ENCODE measurements at regions not wholly inside any gene's neighbourhood (a gene's known extent, or its start where the extent isn't known, plus 50 kb on each side); places are given as distances from the start of the nearest gene placed in this dataset.

DNA sequence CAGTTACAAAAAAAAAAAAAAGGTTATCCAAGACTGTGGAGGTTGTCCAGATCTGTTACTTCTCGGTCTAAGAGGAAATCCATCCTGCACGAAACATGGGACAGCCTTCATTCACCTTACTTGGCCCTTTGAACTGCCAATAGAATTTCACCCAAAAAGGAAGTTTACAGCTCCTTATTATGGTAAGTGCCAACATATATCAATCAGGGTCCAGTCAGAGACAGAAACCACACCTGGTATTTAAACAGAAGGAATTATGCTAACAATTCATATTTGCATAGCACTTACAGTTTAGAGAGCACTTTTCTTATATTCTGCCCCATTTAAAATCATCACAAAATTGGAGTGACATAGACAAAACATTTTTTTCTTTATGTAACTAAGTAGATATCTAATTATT is 93.6 kb upstream of the PTPN3 start:
- H3K27ac ChIP-seq (ENCODE audit: low read depth, low read length): no peak overlapping the region
- no peaks in the 10 kb centered on the region for H3K9me3 ChIP-seq (ENCODE audit: control insufficient read depth in 1 of 2, insufficient read depth in 1 of 2, low read depth in 1 of 2, low read length in 2 of 2)
- no peaks in the 10 kb centered on the region for H3K27me3 ChIP-seq (ENCODE audit: insufficient read depth, low read length)
- H3K4me3 ChIP-seq (replicated peaks in 1 of 2; ENCODE audit: low read depth in 1 of 2, low read length in 2 of 2): no peak overlapping the region
- H3K36me3 ChIP-seq (ENCODE audit: control insufficient read depth in 1 of 2, insufficient read depth in 2 of 2, low read length in 2 of 2): no peaks in the 10 kb centered on the region
- H4K20me1 ChIP-seq (ENCODE audit: insufficient read depth): no peaks in the 10 kb centered on the region
- H3K79me2 ChIP-seq (ENCODE audit: insufficient read depth, low read length): no peaks in the 10 kb centered on the region
- ATAC-seq: no peak
- BruUV-seq (replicated peaks): no TSS peak
- ChIA-PET CTCF (no interaction called here), RAD21 (ENCODE audit: low non-redundant PET in 1 of 2, low total read pairs in 2 of 2, uncharacterized antibody in 2 of 2, unreplicated experiment in 2 of 2) (no interaction called here), POLR2A (no interaction called here)
- no peak overlapping the region for H2AFZ ChIP-seq (ENCODE audit: low read depth, low read length, poor library complexity, severe bottlenecking)
- no peak overlapping the region for H3K9ac ChIP-seq (ENCODE audit: low read length)
- H3K4me2 ChIP-seq (ENCODE audit: low read length): no peak overlapping the region
- H3K9me2 ChIP-seq (ENCODE audit: insufficient read depth): no peaks in the 10 kb centered on the region
- TF ChIP-seq, protein P1, sequence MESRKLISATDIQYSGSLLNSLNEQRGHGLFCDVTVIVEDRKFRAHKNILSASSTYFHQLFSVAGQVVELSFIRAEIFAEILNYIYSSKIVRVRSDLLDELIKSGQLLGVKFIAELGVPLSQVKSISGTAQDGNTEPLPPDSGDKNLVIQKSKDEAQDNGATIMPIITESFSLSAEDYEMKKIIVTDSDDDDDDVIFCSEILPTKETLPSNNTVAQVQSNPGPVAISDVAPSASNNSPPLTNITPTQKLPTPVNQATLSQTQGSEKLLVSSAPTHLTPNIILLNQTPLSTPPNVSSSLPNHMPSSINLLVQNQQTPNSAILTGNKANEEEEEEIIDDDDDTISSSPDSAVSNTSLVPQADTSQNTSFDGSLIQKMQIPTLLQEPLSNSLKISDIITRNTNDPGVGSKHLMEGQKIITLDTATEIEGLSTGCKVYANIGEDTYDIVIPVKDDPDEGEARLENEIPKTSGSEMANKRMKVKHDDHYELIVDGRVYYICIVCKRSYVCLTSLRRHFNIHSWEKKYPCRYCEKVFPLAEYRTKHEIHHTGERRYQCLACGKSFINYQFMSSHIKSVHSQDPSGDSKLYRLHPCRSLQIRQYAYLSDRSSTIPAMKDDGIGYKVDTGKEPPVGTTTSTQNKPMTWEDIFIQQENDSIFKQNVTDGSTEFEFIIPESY (IDR thresholded peaks at IDR 0.05; ENCODE audit: extremely low read depth, insufficient replicate concordance, low read length): no peak
- no peak for TF ChIP-seq JUND (IDR thresholded peaks at IDR 0.05)
- no peak for TF ChIP-seq FOSL1 (IDR thresholded peaks at IDR 0.05; ENCODE audit: low read depth)
- TF ChIP-seq, protein P2, sequence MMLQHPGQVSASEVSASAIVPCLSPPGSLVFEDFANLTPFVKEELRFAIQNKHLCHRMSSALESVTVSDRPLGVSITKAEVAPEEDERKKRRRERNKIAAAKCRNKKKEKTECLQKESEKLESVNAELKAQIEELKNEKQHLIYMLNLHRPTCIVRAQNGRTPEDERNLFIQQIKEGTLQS (IDR thresholded peaks at IDR 0.05): no peak
- no peak for TF ChIP-seq CEBPB (IDR thresholded peaks at IDR 0.05; ENCODE audit: low read depth)
- no peak for TF ChIP-seq ZNF274 (IDR thresholded peaks at IDR 0.05; ENCODE audit: low read depth, low read length)
- no peak for TF ChIP-seq CBX3 (IDR thresholded peaks at IDR 0.05; ENCODE audit: low read depth)
- TF ChIP-seq EZH2 (IDR thresholded peaks at IDR 0.05): no peak
- TF ChIP-seq ELF1 (IDR thresholded peaks at IDR 0.05; ENCODE audit: borderline replicate concordance, low read depth): no peak
- no peak for TF ChIP-seq POLR2AphosphoS5 (IDR thresholded peaks at IDR 0.05; ENCODE audit: low read depth, low read length)
- TF ChIP-seq, protein P3, sequence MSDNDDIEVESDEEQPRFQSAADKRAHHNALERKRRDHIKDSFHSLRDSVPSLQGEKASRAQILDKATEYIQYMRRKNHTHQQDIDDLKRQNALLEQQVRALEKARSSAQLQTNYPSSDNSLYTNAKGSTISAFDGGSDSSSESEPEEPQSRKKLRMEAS (IDR thresholded peaks at IDR 0.05): no peak
- TF ChIP-seq, protein P4, sequence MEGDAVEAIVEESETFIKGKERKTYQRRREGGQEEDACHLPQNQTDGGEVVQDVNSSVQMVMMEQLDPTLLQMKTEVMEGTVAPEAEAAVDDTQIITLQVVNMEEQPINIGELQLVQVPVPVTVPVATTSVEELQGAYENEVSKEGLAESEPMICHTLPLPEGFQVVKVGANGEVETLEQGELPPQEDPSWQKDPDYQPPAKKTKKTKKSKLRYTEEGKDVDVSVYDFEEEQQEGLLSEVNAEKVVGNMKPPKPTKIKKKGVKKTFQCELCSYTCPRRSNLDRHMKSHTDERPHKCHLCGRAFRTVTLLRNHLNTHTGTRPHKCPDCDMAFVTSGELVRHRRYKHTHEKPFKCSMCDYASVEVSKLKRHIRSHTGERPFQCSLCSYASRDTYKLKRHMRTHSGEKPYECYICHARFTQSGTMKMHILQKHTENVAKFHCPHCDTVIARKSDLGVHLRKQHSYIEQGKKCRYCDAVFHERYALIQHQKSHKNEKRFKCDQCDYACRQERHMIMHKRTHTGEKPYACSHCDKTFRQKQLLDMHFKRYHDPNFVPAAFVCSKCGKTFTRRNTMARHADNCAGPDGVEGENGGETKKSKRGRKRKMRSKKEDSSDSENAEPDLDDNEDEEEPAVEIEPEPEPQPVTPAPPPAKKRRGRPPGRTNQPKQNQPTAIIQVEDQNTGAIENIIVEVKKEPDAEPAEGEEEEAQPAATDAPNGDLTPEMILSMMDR (IDR thresholded peaks at IDR 0.05 in 2 of 3, conservative IDR thresholded peaks at IDR 0.05 in 1 of 3; ENCODE audit: borderline replicate concordance in 1 of 3, insufficient read depth in 1 of 3, low read depth in 2 of 3, low read length in 2 of 3): no peak
- TF ChIP-seq SIN3A (IDR thresholded peaks at IDR 0.05; ENCODE audit: low read depth): no peak
- no peak for TF ChIP-seq EZH2phosphoT487 (IDR thresholded peaks at IDR 0.05; ENCODE audit: borderline replicate concordance)
- no peak for TF ChIP-seq YY1 (IDR thresholded peaks at IDR 0.05; ENCODE audit: extremely low read depth, insufficient replicate concordance, low read depth, low read length)
- TF ChIP-seq RAD21 (IDR thresholded peaks at IDR 0.05; ENCODE audit: low read depth): no peak
- TF ChIP-seq POLR2A (IDR thresholded peaks at IDR 0.05; ENCODE audit: borderline replicate concordance, extremely low read depth, insufficient read depth, insufficient read length): no peak
- TF ChIP-seq ZFX (IDR thresholded peaks at IDR 0.05): no peak
- H3K4me1 ChIP-seq (ENCODE audit: control insufficient read depth in 1 of 2, insufficient read depth in 2 of 2, low read length in 2 of 2): no peaks in the 10 kb centered on the region
- DNase-seq (ENCODE audit: low read depth, low spot score): no peak
- intact Hi-C loops (cut with micrococcal nuclease): no loop called here

All from HCT116 (cell line).